Activated CD4-positive, alpha-beta T cell treated with anti-CD3 and anti-CD28 coated beads, Interleukin-2, amount 10 ng/mL, durations not matched to agents 7 days and 5 days (primary cell): ENCODE measurements at regions not wholly inside any gene's neighbourhood (a gene's known extent, or its start where the extent isn't known, plus 50 kb on each side); places are given as distances from the start of the nearest gene placed in this dataset.

ENCODE experiments used
- CTCF ChIA-PET: fragments of 350-600 bp; sonication (Branson Sonifier 250); formaldehyde crosslinking; loops from one replicate; lab custom pipeline; 2021; ENCODE audit warnings: antibody characterized with exemption; lab: Charles Lee
- POLR2A ChIA-PET: fragments of 350-600 bp; sonication (Branson Sonifier 250); formaldehyde crosslinking; loops from one replicate; lab custom pipeline; 2021; ENCODE audit warnings: antibody characterized with exemption; lab: Charles Lee
- DNase-seq: peaks from one replicate; pipeline ENCODE4 v3.0.0-alpha.2; 2020
- H3K27ac Mint-ChIP-seq: one replicate; pipeline ENCODE4 v1.8.0; 2021; ENCODE audit warnings: mild to moderate bottlenecking, moderate library complexity, mixed read lengths
- H3K27me3 Mint-ChIP-seq: one replicate; pipeline ENCODE4 v1.8.0; 2021; ENCODE audit warnings: mixed read lengths
- H3K36me3 Mint-ChIP-seq: one replicate; pipeline ENCODE4 v1.8.0; 2021; ENCODE audit warnings: low read depth, mixed read lengths
- H3K4me1 Mint-ChIP-seq: one replicate; pipeline ENCODE4 v1.8.0; 2021; ENCODE audit warnings: mixed read lengths
- H3K4me3 Mint-ChIP-seq: one replicate; pipeline ENCODE4 v1.8.0; 2021; ENCODE audit warnings: mild to moderate bottlenecking, moderate library complexity, mixed read lengths
- H3K9me3 Mint-ChIP-seq: one replicate; pipeline ENCODE4 v1.8.0; 2021; ENCODE audit warnings: mixed read lengths

- H3K27me3 Mint-ChIP-seq = no peaks in the 10 kb centered on the region
- DNase-seq = no peak
- ChIA-PET CTCF (no interaction called here), POLR2A (no interaction called here)
- H3K4me1 Mint-ChIP-seq = no peaks in the 10 kb centered on the region
- H3K36me3 Mint-ChIP-seq = no peaks in the 10 kb centered on the region
- no peaks in the 10 kb centered on the region for H3K9me3 Mint-ChIP-seq
- no peak overlapping the region for H3K27ac Mint-ChIP-seq
- no peak overlapping the region for H3K4me3 Mint-ChIP-seq
Observed at GRCh38 chr7:136179851-136180721, 202.9 kb upstream of the MTPN start.

- Mint-ChIP-seq H3K4me3 (no peak overlapping the region), H3K4me1 (no peaks in the 10 kb centered on the region), H3K36me3 (no peaks in the 10 kb centered on the region), H3K27ac (no peak overlapping the region), H3K27me3 (no peaks in the 10 kb centered on the region), H3K9me3 (no peaks in the 10 kb centered on the region)
- POLR2A ChIA-PET = no interaction called here
- no peak for DNase-seq
- CTCF ChIA-PET = no interaction called here
Observed at GRCh38 chr7:136179154-136179553, 202.0 kb upstream of the MTPN start.

DNA sequence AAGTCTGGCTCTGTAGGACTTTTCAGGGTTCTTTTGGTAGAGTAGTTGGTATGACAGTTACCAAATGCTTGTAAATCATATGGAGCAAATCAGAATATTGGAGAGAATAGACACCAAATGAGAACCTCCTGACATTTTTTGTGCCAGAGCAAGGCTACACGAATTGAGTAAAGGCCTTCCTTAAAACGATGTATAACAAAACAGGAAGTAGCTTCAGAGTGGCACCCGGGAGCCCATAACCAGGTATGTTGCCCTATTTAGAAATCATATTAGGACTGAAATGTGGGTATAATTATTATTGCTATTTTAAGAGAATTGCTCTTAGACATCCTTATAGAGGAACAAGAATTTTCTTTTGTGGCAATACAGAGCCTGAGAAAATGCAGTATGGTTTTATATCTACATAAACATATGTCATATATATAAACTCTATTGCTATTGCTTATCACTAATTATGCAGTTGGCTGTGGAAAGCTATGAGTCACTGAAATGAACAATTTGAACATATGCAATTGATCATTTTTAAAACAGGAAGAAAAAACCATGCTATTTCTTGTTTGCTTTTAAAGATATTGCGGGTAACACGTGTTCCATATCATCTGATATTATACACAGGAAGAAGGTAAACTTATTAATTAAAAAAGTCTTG is 197.4 kb upstream of the MTPN start:
- Mint-ChIP-seq H3K4me3 (no peak overlapping the region), H3K4me1 (no peaks in the 10 kb centered on the region), H3K9me3 (no peaks in the 10 kb centered on the region), H3K36me3 (no peaks in the 10 kb centered on the region), H3K27me3 (no peaks in the 10 kb centered on the region), H3K27ac (no peak overlapping the region)
- POLR2A ChIA-PET = no interaction called here
- no peak for DNase-seq
- CTCF ChIA-PET = no interaction called here

DNA sequence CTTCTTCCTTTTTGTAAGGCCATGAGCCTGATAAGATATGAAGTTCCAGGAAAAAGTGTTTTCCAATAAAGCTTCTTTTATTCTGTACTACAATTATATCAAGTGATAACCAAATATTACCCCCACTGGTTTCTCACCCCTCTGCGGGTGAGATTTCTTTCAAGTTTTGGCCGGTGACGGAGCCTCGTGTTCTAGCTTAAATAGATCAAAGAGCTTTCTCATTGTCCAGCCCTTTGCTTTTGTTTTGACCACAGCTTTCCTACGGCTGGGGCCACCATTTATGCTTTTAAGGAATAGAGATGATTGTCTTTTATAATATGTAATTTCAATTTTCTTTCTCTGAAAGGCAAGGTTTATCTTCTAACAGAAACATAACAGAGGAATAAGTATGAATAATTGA is 196.7 kb upstream of the MTPN start:
- no peak overlapping the region for H3K4me3 Mint-ChIP-seq
- H3K9me3 Mint-ChIP-seq = no peaks in the 10 kb centered on the region
- no peaks in the 10 kb centered on the region for H3K4me1 Mint-ChIP-seq
- CTCF ChIA-PET = no interaction called here
- no peak for DNase-seq
- H3K27me3 Mint-ChIP-seq = no peaks in the 10 kb centered on the region
- H3K36me3 Mint-ChIP-seq = no peaks in the 10 kb centered on the region
- POLR2A ChIA-PET = no interaction called here
- H3K27ac Mint-ChIP-seq = no peak overlapping the region

DNA sequence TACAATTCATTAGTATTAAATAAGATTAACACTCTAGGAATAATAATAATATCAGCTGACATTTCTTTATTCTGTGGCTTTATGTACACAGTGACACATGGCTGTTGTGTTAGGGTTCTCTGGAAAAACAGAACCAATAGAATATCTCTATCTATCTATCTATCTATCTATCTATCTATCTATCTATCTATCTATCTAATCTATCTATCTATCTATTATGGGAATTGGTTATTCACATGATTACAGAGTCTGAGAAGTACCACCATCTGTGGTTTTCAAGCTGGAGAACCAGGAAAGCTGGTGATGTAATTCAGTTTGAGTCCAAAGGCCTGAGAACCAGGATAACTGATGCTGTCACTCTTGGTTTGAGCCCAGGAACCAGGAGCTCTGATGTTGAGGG is 194.1 kb upstream of the MTPN start:
- POLR2A ChIA-PET = no interaction called here
- Mint-ChIP-seq H3K36me3 (no peaks in the 10 kb centered on the region), H3K4me3 (no peak overlapping the region), H3K9me3 (no peaks in the 10 kb centered on the region), H3K27ac (no peak overlapping the region), H3K4me1 (no peaks in the 10 kb centered on the region), H3K27me3 (no peaks in the 10 kb centered on the region)
- no peak for DNase-seq
- CTCF ChIA-PET = no interaction called here

DNA sequence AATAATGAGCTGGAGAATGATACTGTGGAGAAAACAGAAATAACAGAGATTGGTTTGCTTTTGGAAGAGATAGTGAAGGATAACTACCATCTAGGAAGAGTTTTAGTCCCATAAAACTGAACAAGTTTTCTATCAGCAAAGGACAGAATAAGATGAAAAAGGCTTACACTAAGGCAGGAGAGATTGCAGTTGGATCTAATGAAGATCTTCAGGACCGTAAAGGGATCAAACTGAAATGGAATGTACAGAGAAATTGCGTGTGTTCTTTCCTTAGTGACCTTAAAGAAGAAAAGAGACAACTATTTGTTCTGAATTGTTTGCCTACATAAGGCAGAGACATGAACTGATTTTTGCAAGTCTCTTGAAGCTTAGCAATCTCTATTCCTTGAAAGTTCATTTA is 191.7 kb upstream of the MTPN start:
- Mint-ChIP-seq H3K4me3 (no peak overlapping the region), H3K27me3 (no peaks in the 10 kb centered on the region), H3K27ac (no peak overlapping the region), H3K9me3 (no peaks in the 10 kb centered on the region), H3K36me3 (no peaks in the 10 kb centered on the region), H3K4me1 (no peaks in the 10 kb centered on the region)
- DNase-seq = no peak
- POLR2A ChIA-PET = no interaction called here
- CTCF ChIA-PET = no interaction called here

- no peak overlapping the region for H3K4me3 Mint-ChIP-seq
- no peaks in the 10 kb centered on the region for H3K9me3 Mint-ChIP-seq
- H3K27me3 Mint-ChIP-seq = no peaks in the 10 kb centered on the region
- no peaks in the 10 kb centered on the region for H3K36me3 Mint-ChIP-seq
- no peaks in the 10 kb centered on the region for H3K4me1 Mint-ChIP-seq
- DNase-seq = no peak
- ChIA-PET POLR2A (no interaction called here), CTCF (no interaction called here)
- no peak overlapping the region for H3K27ac Mint-ChIP-seq
Observed at GRCh38 chr7:136167991-136168390, 190.8 kb upstream of the MTPN start.

GRCh38 chr7:136166521-136166920 is 189.4 kb upstream of the MTPN start:
- H3K4me1 Mint-ChIP-seq = no peaks in the 10 kb centered on the region
- no peak overlapping the region for H3K27ac Mint-ChIP-seq
- ChIA-PET POLR2A (no interaction called here), CTCF (no interaction called here)
- no peaks in the 10 kb centered on the region for H3K36me3 Mint-ChIP-seq
- no peaks in the 10 kb centered on the region for H3K27me3 Mint-ChIP-seq
- no peak overlapping the region for H3K4me3 Mint-ChIP-seq
- DNase-seq = no peak
- H3K9me3 Mint-ChIP-seq = no peaks in the 10 kb centered on the region

GRCh38 chr7:136163340-136163801 is 186.2 kb upstream of the MTPN start:
- Mint-ChIP-seq H3K27me3 (no peaks in the 10 kb centered on the region), H3K27ac (no peak overlapping the region), H3K4me3 (no peak overlapping the region), H3K36me3 (no peaks in the 10 kb centered on the region), H3K4me1 (no peaks in the 10 kb centered on the region), H3K9me3 (no peaks in the 10 kb centered on the region)
- CTCF ChIA-PET = no interaction called here
- DNase-seq = no peak
- POLR2A ChIA-PET = no interaction called here

GRCh38 chr7:136150311-136150710 is 173.2 kb upstream of the MTPN start:
- H3K4me3 Mint-ChIP-seq = no peak overlapping the region
- no peak for DNase-seq
- no peaks in the 10 kb centered on the region for H3K4me1 Mint-ChIP-seq
- ChIA-PET CTCF (interaction anchor here (0.9 kb wide), 1 partner anchor 12 kb away, joined by 3 read pairs; no protein-coding TSS in a partner anchor), POLR2A (no interaction called here)
- H3K36me3 Mint-ChIP-seq = no peaks in the 10 kb centered on the region
- H3K27me3 Mint-ChIP-seq = peaks cover 2% of the 10 kb centered on the region
- H3K27ac Mint-ChIP-seq = no peak overlapping the region
- H3K9me3 Mint-ChIP-seq = peaks cover 5% of the 10 kb centered on the region

DNA sequence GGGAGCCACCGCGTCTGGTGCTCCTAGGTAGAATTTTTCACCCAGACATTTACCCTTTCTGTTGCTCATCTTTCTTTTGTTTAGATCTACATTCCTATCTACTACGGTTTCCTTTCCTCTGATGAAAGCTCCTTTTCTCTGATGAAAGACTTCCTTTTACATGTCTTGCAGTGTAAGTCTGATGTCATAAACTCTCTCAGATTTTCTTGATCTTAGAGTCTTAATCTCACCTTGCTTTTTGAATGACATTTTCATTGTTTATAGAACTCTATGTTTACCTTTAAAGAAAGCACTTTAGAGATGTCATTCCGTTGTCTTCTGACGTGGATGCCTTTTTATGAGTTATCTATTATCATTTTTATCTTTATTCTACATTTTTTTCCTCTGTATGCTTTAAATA is 171.8 kb upstream of the MTPN start:
- CTCF ChIA-PET = no interaction called here
- POLR2A ChIA-PET = no interaction called here

GRCh38 chr7:136146925-136147324 is 169.8 kb upstream of the MTPN start:
- no peak overlapping the region for H3K4me3 Mint-ChIP-seq
- no peaks in the 10 kb centered on the region for H3K36me3 Mint-ChIP-seq
- no peaks in the 10 kb centered on the region for H3K4me1 Mint-ChIP-seq
- CTCF ChIA-PET = no interaction called here
- no peak overlapping the region for H3K27ac Mint-ChIP-seq
- peaks cover 2% of the 10 kb centered on the region for H3K27me3 Mint-ChIP-seq
- POLR2A ChIA-PET = no interaction called here
- H3K9me3 Mint-ChIP-seq = peaks cover 5% of the 10 kb centered on the region
- no peak for DNase-seq

More for the DNA sequence above, 171.8 kb upstream of the MTPN start:
- Mint-ChIP-seq H3K27ac (no peak overlapping the region), H3K36me3 (no peaks in the 10 kb centered on the region), H3K4me3 (no peak overlapping the region), H3K9me3 (peaks cover 5% of the 10 kb centered on the region), H3K4me1 (no peaks in the 10 kb centered on the region), H3K27me3 (peaks cover 2% of the 10 kb centered on the region)
- no peak for DNase-seq

GRCh38 chr7:136144182-136144581 is 167.0 kb upstream of the MTPN start:
- H3K36me3 Mint-ChIP-seq = no peaks in the 10 kb centered on the region
- no peak overlapping the region for H3K27ac Mint-ChIP-seq
- no peaks in the 10 kb centered on the region for H3K4me1 Mint-ChIP-seq
- no peaks in the 10 kb centered on the region for H3K27me3 Mint-ChIP-seq
- DNase-seq = no peak
- POLR2A ChIA-PET = no interaction called here
- no peaks in the 10 kb centered on the region for H3K9me3 Mint-ChIP-seq
- H3K4me3 Mint-ChIP-seq = no peak overlapping the region
- CTCF ChIA-PET = no interaction called here
